ENCODE measurements at regions not wholly inside any gene's neighbourhood (a gene's known extent, or its start where the extent isn't known, plus 50 kb on each side); places are given as distances from the start of the nearest gene placed in this dataset.

GRCh38 chr2:4891394-4891793 is 800.8 kb upstream of the SOX11 start:
- H3K9me3 ChIP-seq, result no peaks in the 10 kb centered on the region
- TF ChIP-seq, protein P1, sequence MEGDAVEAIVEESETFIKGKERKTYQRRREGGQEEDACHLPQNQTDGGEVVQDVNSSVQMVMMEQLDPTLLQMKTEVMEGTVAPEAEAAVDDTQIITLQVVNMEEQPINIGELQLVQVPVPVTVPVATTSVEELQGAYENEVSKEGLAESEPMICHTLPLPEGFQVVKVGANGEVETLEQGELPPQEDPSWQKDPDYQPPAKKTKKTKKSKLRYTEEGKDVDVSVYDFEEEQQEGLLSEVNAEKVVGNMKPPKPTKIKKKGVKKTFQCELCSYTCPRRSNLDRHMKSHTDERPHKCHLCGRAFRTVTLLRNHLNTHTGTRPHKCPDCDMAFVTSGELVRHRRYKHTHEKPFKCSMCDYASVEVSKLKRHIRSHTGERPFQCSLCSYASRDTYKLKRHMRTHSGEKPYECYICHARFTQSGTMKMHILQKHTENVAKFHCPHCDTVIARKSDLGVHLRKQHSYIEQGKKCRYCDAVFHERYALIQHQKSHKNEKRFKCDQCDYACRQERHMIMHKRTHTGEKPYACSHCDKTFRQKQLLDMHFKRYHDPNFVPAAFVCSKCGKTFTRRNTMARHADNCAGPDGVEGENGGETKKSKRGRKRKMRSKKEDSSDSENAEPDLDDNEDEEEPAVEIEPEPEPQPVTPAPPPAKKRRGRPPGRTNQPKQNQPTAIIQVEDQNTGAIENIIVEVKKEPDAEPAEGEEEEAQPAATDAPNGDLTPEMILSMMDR (IDR thresholded peaks at IDR 0.05), result no peak
- H3K27ac ChIP-seq, result no peak overlapping the region
- intact Hi-C loops (cut with DNase I; ENCODE audit: low total_unique reads), result no loop called here
- no peaks in the 10 kb centered on the region for H3K4me1 ChIP-seq
- no peaks in the 10 kb centered on the region for H3K27me3 ChIP-seq
- H3K36me3 ChIP-seq, result no peaks in the 10 kb centered on the region
- no peak for DNase-seq
- no peak overlapping the region for H3K4me3 ChIP-seq

DNA sequence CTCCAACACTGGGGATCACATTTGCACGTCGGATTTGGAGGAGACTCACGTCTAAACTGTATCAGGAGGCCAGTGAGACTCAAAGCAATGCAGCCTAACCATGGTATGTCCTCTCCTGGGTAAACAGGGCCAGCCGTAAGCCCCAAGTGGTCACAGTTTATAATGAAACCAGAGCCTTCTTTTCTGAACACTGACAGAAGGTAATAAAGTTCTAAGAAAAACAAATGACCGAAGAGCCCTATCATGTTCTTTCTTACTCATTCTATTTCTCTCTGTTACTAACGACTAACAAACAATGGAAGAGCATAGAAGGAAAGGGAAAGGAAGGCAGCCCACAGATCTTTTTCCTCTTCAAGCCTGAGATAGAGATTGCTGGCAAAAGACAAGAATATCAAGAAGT is 796.8 kb upstream of the SOX11 start:
- Histone ChIP-seq H3K27me3 (no peaks in the 10 kb centered on the region), H3K9me3 (no peaks in the 10 kb centered on the region), H3K4me3 (no peak overlapping the region), H3K4me1 (no peaks in the 10 kb centered on the region), H3K27ac (no peak overlapping the region), H3K36me3 (no peaks in the 10 kb centered on the region)
- TF ChIP-seq, protein P1 (IDR thresholded peaks at IDR 0.05), result no peak
- DNase-seq, result no peak
- intact Hi-C loops (cut with DNase I; ENCODE audit: low total_unique reads), result no loop called here

GRCh38 chr2:4898706-4899105 is 793.5 kb upstream of the SOX11 start:
- Histone ChIP-seq H3K36me3 (no peaks in the 10 kb centered on the region), H3K27ac (no peak overlapping the region), H3K4me1 (no peaks in the 10 kb centered on the region), H3K27me3 (no peaks in the 10 kb centered on the region), H3K9me3 (no peaks in the 10 kb centered on the region), H3K4me3 (no peak overlapping the region)
- no peak for DNase-seq
- TF ChIP-seq, protein P1 (IDR thresholded peaks at IDR 0.05), result no peak
- intact Hi-C loops (cut with DNase I; ENCODE audit: low total_unique reads), result no loop called here

DNA sequence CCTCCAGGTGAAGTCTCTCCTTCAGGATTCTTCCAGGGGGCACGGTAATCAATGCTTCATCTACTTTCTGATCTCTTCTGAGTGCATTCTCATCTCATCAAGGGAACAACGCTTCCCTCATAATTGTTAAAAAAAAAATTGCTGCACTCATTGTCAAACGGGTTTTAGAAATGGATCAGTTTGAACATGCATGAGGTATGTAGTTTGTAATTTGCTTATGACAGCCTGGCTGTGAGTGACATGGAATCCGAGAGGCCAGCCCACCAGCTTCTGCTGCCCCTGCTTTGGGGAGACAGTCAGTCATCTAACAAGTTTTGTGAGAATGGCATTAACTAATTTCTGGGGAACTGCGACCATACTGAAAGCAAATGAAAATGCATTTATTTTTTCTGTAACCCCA is 791.9 kb upstream of the SOX11 start:
- Histone ChIP-seq H3K36me3 (no peaks in the 10 kb centered on the region), H3K27me3 (no peaks in the 10 kb centered on the region), H3K4me1 (no peaks in the 10 kb centered on the region), H3K27ac (no peak overlapping the region), H3K4me3 (no peak overlapping the region), H3K9me3 (no peaks in the 10 kb centered on the region)
- TF ChIP-seq, protein P1 (IDR thresholded peaks at IDR 0.05), result no peak
- intact Hi-C loops (cut with DNase I; ENCODE audit: low total_unique reads), result no loop called here
- no peak for DNase-seq

DNA sequence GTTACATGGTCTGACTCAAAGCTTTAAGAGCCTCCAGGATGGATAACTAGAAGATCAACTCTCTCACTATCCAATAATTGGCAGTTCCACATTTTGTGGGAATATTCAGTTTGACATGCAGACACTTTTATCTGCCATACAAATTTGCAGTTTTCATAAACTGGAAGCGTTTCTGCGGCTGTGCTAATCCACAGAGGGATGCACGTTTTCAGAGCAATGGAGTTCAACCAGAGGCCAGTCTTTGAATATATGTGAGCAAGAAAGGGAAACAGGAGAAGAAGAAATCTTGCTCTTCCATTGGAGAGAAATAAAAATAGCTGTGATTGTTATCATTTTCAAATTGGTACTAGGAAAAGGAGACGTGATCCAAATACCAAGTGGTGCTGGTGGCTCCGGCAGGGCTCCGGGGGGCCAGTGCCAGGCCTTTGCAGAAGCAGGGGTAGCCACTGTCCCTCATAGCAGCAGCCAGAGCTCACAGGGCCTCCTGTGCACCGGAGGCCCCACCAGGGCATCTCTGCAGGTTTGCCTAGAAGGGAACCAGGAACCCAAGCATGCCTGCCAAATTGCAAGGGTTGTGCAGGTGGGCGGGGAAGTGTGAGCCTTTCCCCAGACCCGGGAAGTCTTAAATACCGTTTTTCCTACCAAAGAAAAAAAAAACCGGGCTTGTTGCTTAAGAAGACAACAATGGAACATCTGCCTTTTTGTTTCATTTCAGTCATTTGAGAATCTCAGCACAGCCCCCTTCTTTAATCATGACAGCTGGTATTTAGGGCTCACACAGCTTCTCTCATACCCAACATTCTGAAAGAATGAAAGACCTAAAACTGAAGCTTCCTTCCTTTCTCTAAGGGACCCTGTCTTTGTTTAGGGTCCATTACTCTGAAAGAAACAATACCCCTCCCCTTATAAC is 791.1 kb upstream of the SOX11 start:
- H3K4me3 ChIP-seq, result no peak overlapping the region
- TF ChIP-seq, protein P1 (IDR thresholded peaks at IDR 0.05), result no peak
- no peak for DNase-seq
- H3K27ac ChIP-seq, result no peak overlapping the region
- intact Hi-C loops (cut with DNase I; ENCODE audit: low total_unique reads), result no loop called here
- no peaks in the 10 kb centered on the region for H3K27me3 ChIP-seq
- no peaks in the 10 kb centered on the region for H3K4me1 ChIP-seq
- no peaks in the 10 kb centered on the region for H3K36me3 ChIP-seq
- no peaks in the 10 kb centered on the region for H3K9me3 ChIP-seq
